HG03095 (cell line): ENCODE measurements at regions not wholly inside any gene's neighbourhood (a gene's known extent, or its start where the extent isn't known, plus 50 kb on each side); places are given as distances from the start of the nearest gene placed in this dataset.

ENCODE experiments used
- ATAC-seq: cut with Tn5 transposase; IDR thresholded peaks from one replicate; pipeline ENCODE4 v1.9.1; 2021; ENCODE audit warnings: moderate library complexity; ENCODE audit not compliant: unreplicated experiment

GRCh38 chr1:90412563-90412962 is 304.5 kb downstream of the BARHL2 start:
- no peak for ATAC-seq

GRCh38 chr1:90411185-90411584 is 305.9 kb downstream of the BARHL2 start:
- ATAC-seq = no peak

GRCh38 chr1:90407737-90408136 is 309.4 kb downstream of the BARHL2 start:
- ATAC-seq = no peak

DNA sequence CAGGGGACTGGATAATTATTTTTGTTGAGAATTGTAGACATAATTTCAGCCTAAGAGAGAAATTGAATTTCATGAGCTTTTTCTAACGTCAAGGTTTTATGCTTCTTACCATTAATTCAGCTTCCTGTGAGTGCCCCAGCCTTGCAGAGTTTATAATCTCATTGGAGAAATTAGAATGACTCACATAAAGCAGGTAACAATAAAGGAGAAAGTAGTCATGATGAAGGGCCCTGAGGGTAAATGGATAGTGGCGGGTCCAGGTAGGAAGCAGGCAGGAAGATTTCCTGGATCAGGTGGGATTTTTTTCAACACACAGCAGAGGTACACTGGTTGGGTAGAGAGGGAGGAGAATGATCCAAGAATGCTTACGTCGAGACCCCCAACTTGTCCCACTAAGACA is 311.4 kb downstream of the BARHL2 start:
- no peak for ATAC-seq

DNA sequence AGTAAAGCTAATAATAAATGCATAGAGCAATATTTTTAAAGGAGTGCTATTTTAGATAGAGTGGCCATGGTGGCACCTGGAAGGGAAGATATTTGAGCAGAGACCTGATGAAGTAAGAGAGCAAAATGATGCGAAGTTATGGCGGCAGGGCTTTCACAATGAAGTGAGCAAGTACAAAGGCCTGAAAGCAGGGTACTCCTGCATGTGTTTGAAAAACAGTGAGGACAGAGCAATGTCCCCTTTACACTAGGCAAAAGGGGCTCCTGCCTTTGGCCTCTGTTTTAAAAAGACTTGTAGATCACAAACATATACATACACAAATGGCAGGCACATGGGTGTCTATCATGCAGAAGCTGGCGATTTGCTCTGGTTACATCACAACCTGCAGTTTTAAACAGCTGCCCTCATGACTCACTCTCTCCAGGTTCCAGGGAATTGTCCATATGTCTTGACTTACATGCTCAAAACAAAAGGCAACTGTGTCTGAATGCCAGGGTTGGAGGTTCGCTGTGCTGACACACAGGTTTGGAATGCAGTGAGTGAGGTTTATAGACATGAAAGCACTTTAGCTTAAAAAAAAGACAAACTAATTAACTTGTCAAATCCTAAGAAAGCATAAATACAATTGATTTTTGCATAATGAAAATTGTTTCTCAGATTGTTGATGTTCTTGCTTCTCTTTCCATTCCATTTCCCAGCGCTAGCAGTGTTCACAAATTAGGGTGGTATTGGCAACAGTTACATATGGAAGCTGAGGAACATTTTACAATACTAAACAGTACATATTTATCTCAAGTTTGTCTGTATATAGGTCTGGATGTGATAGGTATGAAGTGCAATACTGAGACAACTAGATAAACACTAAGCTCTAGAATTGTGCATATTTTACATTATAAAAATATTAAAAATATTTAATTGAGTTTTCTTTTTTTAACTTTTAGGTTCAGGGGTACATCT is 313.9 kb downstream of the BARHL2 start:
- no peak for ATAC-seq

- no peak for ATAC-seq
Observed at GRCh38 chr1:90400131-90400530, 317.0 kb downstream of the BARHL2 start.

DNA sequence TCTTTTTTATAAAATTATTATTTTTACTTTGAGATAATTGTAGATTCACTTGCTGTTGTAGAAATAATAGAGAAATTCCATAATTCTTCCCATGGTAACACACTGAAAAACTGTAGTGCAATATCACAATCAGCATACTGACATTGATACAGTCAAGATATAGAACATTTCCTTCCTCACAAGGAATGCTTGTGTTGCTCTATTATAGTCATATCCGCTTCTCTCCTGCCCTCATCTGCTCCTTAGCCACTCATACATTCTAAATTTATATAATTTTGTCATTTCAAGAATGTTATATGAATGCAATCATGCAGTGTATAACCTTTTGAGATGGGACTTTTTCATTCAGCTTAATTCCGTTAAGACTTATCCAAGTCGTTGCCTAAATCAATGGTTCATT is 320.2 kb downstream of the BARHL2 start:
- no peak for ATAC-seq

- ATAC-seq = no peak
Observed at GRCh38 chr1:90394247-90394646, 322.9 kb downstream of the BARHL2 start.

GRCh38 chr1:90393025-90393424 is 324.1 kb downstream of the BARHL2 start:
- no peak for ATAC-seq

- no peak for ATAC-seq
Observed at GRCh38 chr1:90391126-90391525, 326.0 kb downstream of the BARHL2 start.

GRCh38 chr1:90387805-90388204 is 329.3 kb downstream of the BARHL2 start:
- ATAC-seq = no peak

DNA sequence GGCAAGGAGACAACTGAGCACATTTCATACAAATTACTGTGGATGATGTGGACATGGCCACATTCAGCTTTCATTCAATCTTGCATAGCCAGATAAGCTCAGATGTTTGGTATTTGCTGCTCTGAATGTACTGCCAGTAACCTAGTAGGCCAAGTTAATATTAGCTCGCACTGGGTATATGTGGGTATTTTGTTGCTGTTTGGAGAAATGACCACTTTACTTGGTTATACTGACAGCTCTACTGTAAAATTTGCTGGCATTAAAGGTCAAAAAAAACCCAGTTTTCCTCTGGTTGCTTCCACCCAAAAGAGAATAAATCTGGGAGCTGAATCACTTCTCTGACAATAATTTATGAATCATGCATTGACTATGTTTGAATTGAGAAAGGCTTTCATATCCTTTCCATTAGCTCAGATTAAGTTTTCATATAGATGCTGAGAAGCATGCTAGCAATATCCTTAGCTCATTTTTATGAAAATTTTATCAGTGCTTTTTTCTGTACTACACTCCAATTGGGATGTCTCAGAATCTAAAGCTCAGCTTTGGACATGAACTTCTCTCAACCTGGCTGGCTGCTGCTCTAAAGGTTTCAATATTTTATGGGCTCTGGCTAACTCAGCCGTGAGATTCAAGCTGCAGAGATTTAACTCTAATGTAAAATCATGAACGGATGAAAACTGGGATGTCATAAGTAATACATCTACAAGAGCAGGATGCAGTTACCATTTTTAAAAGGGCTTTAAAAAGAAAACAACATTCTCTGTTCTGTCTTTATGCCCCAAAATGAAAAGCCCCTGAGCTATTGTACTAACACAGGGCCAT is 330.0 kb downstream of the BARHL2 start:
- no peak for ATAC-seq

- ATAC-seq = no peak
Observed at GRCh38 chr1:90384193-90384592, 332.9 kb downstream of the BARHL2 start.

- ATAC-seq = no peak
Observed at GRCh38 chr1:90382161-90382560, 334.9 kb downstream of the BARHL2 start.

DNA sequence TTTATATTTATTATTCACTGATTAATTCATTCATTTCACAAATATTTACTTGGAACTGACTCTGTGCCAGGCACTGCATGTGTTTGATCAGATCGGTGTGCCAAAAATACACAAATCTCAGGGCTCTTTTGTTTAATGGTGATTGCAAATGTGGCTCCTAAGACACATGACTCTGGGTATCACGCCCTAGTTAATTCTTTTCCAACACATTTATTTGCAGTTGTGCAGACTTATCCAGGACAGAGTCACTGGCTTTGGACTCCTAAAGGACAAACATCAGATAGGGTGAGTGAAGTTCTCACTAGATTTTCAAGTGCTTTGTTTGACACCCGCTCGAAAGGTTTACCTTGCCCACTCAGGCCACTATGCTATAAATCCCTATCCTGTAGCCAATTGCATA is 335.5 kb downstream of the BARHL2 start:
- no peak for ATAC-seq

DNA sequence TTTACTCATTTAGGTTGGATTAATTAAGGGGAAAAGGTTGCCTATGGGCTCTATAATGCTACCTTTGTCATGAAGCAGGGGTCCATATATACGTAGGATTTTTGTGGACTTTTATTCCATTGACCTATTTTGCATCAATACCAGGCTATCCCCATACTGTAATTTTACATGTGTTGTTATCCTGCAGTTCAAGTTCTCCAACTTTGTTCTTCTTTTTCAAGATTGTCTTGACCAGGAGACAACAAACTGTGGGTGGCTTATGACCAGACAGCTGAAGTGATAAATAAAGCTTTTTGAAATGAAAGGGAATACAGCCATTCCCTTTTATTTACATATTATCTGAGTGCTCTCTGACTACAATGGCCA is 345.7 kb downstream of the BARHL2 start:
- ATAC-seq = no peak

GRCh38 chr1:90370686-90371447 is 346.2 kb downstream of the BARHL2 start:
- ATAC-seq = no peak

- no peak for ATAC-seq
Observed at GRCh38 chr1:90362163-90362562, 354.9 kb downstream of the BARHL2 start.

DNA sequence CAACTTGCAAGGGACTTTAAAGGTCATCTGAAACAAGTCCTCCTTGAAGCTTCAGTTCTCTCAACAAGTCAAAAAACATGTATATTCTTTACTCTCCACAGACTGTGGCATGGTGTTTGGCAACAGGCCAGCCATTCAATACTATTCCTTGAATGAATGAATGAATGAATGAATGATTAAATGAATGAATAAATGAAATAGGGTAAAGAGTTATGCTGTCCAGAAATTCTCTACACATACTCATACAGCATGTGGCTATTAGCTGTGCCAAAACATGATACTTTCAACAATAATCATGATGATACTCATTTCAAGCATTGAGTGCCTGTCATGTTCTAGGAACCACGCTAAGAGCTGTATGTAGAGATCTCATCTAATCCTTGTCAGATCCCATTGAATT is 356.1 kb downstream of the BARHL2 start:
- no peak for ATAC-seq

GRCh38 chr1:90359994-90360393 is 357.1 kb downstream of the BARHL2 start:
- ATAC-seq = no peak

DNA sequence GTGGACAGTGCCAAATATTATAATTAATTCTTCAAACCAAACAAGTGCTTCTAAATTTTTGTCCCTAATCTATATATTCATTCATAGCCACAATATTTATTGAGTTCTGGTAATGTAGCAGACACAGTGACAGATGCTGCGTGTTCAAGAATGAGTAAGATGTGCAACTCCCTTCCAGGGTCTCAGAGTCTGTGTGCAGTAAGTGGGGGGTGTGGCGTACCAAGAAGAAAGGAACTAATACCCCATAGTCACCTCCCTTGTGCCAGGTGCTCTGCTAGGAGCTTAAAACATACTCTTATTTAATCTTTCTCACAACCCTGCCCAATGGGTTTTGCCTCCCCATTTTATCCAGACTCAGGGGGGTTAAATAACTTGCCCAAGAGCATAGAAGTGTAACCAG is 358.7 kb downstream of the BARHL2 start:
- no peak for ATAC-seq
